ENCODE measurements at regions not wholly inside any gene's neighbourhood (a gene's known extent, or its start where the extent isn't known, plus 50 kb on each side); places are given as distances from the start of the nearest gene placed in this dataset.

DNA sequence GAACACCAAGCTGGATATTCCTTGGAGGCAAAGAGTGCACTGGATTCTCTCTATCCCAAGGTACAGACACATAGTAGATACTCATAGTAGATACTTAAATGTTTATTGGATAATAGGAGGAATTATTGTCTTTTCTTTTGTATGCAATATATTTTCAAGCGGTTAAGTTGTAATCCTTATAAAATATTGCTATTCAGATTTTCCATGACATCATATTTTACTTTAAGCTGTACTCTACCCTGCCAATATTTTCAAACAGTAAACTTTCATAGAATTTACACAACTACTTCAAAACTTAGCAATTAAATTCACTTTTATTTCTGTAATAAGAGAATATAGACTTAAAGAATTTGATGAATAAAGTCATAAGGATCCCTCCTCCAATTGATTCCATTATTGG, 546.5 kb upstream of the CAMK1G start:
- H2AFZ ChIP-seq (ENCODE audit: low read depth, low read length), result no peak overlapping the region
- no peaks in the 10 kb centered on the region for H3F3A ChIP-seq (ENCODE audit: insufficient read depth, low read length, poor library complexity, severe bottlenecking)
- no peaks in the 10 kb centered on the region for H3K79me2 ChIP-seq (replicated peaks; ENCODE audit: insufficient read depth, low read length)
- H3K36me3 ChIP-seq (ENCODE audit: insufficient read depth, low read length), result no peaks in the 10 kb centered on the region
- no peak overlapping the region for H3K4me2 ChIP-seq (ENCODE audit: low read length)
- H3K9me3 ChIP-seq (ENCODE audit: low read length), result no peaks in the 10 kb centered on the region
- H3K27me3 ChIP-seq (ENCODE audit: insufficient read depth, low read depth, low read length), result no peaks in the 10 kb centered on the region
- H3K9ac ChIP-seq (ENCODE audit: low read length), result no peak overlapping the region
- TF ChIP-seq EP300 (conservative IDR thresholded peaks at IDR 0.05; ENCODE audit: poor library complexity, severe bottlenecking) (no peak), TAF1 (IDR thresholded peaks at IDR 0.05; ENCODE audit: low read depth) (no peak), EZH2 (IDR thresholded peaks at IDR 0.05; ENCODE audit: borderline replicate concordance, insufficient read depth, low read length, poor library complexity, severe bottlenecking) (no peak), SMC3 (conservative IDR thresholded peaks at IDR 0.05; ENCODE audit: poor library complexity) (no peak), MXI1 (conservative IDR thresholded peaks at IDR 0.05; ENCODE audit: poor library complexity, severe bottlenecking) (no peak), POLR2AphosphoS5 (IDR thresholded peaks at IDR 0.05) (no peak), RAD21 (conservative IDR thresholded peaks at IDR 0.05) (no peak)
- TF ChIP-seq, protein P1, sequence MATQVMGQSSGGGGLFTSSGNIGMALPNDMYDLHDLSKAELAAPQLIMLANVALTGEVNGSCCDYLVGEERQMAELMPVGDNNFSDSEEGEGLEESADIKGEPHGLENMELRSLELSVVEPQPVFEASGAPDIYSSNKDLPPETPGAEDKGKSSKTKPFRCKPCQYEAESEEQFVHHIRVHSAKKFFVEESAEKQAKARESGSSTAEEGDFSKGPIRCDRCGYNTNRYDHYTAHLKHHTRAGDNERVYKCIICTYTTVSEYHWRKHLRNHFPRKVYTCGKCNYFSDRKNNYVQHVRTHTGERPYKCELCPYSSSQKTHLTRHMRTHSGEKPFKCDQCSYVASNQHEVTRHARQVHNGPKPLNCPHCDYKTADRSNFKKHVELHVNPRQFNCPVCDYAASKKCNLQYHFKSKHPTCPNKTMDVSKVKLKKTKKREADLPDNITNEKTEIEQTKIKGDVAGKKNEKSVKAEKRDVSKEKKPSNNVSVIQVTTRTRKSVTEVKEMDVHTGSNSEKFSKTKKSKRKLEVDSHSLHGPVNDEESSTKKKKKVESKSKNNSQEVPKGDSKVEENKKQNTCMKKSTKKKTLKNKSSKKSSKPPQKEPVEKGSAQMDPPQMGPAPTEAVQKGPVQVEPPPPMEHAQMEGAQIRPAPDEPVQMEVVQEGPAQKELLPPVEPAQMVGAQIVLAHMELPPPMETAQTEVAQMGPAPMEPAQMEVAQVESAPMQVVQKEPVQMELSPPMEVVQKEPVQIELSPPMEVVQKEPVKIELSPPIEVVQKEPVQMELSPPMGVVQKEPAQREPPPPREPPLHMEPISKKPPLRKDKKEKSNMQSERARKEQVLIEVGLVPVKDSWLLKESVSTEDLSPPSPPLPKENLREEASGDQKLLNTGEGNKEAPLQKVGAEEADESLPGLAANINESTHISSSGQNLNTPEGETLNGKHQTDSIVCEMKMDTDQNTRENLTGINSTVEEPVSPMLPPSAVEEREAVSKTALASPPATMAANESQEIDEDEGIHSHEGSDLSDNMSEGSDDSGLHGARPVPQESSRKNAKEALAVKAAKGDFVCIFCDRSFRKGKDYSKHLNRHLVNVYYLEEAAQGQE (IDR thresholded peaks at IDR 0.05; ENCODE audit: borderline replicate concordance), result no peak
- H3K4me3 ChIP-seq (ENCODE audit: low read length), result no peak overlapping the region
- no peaks in the 10 kb centered on the region for H3K9me2 ChIP-seq (ENCODE audit: insufficient read depth, low read length)
- H4K20me1 ChIP-seq (ENCODE audit: insufficient read depth), result no peaks in the 10 kb centered on the region
- H3K27ac ChIP-seq (ENCODE audit: low read length), result no peak overlapping the region

DNA sequence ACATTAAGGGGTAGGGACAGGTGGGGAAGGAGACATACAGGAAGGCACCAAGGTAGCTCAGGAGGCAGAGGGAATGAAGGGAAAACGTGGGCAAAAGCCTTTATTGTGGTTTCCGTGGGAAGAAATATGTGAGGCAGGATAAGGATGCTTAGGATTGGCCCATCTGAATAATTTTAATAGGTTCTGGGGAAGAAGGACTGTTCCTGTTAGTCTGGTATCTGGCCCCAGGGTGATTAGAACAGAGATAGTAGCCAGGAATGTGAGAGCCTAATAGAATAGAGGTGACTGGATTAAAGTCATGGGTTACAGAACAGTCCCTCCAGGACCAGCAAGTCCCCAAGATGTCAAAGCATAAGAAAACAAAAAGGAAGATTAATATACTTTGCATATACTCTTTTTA, 545.2 kb upstream of the CAMK1G start:
- Histone ChIP-seq H3K4me3 (ENCODE audit: low read length) (no peak overlapping the region), H3K79me2 (replicated peaks; ENCODE audit: insufficient read depth, low read length) (no peaks in the 10 kb centered on the region), H3K27me3 (ENCODE audit: insufficient read depth, low read depth, low read length) (no peaks in the 10 kb centered on the region), H3K9me2 (ENCODE audit: insufficient read depth, low read length) (no peaks in the 10 kb centered on the region), H4K20me1 (ENCODE audit: insufficient read depth) (no peaks in the 10 kb centered on the region), H2AFZ (ENCODE audit: low read depth, low read length) (no peak overlapping the region), H3K9ac (ENCODE audit: low read length) (no peak overlapping the region), H3K9me3 (ENCODE audit: low read length) (no peaks in the 10 kb centered on the region), H3F3A (ENCODE audit: insufficient read depth, low read length, poor library complexity, severe bottlenecking) (no peaks in the 10 kb centered on the region), H3K27ac (ENCODE audit: low read length) (no peak overlapping the region), H3K36me3 (ENCODE audit: insufficient read depth, low read length) (no peaks in the 10 kb centered on the region), H3K4me2 (ENCODE audit: low read length) (no peak overlapping the region)
- TF ChIP-seq SMC3 (conservative IDR thresholded peaks at IDR 0.05; ENCODE audit: poor library complexity) (no peak), POLR2AphosphoS5 (IDR thresholded peaks at IDR 0.05) (no peak), EZH2 (IDR thresholded peaks at IDR 0.05; ENCODE audit: borderline replicate concordance, insufficient read depth, low read length, poor library complexity, severe bottlenecking) (no peak), EP300 (conservative IDR thresholded peaks at IDR 0.05; ENCODE audit: poor library complexity, severe bottlenecking) (no peak), TAF1 (IDR thresholded peaks at IDR 0.05; ENCODE audit: low read depth) (no peak), RAD21 (conservative IDR thresholded peaks at IDR 0.05) (no peak), MXI1 (conservative IDR thresholded peaks at IDR 0.05; ENCODE audit: poor library complexity, severe bottlenecking) (no peak)
- TF ChIP-seq, protein P2, sequence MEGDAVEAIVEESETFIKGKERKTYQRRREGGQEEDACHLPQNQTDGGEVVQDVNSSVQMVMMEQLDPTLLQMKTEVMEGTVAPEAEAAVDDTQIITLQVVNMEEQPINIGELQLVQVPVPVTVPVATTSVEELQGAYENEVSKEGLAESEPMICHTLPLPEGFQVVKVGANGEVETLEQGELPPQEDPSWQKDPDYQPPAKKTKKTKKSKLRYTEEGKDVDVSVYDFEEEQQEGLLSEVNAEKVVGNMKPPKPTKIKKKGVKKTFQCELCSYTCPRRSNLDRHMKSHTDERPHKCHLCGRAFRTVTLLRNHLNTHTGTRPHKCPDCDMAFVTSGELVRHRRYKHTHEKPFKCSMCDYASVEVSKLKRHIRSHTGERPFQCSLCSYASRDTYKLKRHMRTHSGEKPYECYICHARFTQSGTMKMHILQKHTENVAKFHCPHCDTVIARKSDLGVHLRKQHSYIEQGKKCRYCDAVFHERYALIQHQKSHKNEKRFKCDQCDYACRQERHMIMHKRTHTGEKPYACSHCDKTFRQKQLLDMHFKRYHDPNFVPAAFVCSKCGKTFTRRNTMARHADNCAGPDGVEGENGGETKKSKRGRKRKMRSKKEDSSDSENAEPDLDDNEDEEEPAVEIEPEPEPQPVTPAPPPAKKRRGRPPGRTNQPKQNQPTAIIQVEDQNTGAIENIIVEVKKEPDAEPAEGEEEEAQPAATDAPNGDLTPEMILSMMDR (IDR thresholded peaks at IDR 0.05; ENCODE audit: poor library complexity, severe bottlenecking), result no peak
- TF ChIP-seq, protein P1 (IDR thresholded peaks at IDR 0.05; ENCODE audit: borderline replicate concordance), result no peak
